ENCODE measurements at regions not wholly inside any gene's neighbourhood (a gene's known extent, or its start where the extent isn't known, plus 50 kb on each side); places are given as distances from the start of the nearest gene placed in this dataset.

DNA sequence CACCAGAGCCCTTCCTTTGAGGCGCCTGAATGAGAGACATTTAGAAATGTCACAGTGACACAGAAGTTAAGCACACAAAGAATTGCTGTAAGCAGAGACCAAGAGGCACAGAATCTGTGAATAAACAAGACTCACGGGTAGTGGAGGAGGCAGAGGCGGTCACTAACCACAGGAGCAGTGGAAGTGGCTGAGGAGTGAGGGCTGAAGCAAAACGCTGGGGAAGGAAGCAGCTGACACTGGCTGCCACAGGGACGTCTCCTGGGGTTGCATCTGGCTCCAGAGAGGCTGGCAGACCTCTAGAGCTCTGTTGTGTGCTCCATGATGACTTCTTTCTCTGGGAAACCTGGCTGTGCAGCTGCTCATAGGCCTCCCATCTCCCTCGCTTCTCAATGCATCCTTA lies 65.0 kb upstream of the SLC2A12 start:
- no peak for DNase-seq
- no peak overlapping the region for H3K27ac ChIP-seq
- H3K9me3 ChIP-seq (ENCODE audit: severe bottlenecking), result no peaks in the 10 kb centered on the region
- no peaks in the 10 kb centered on the region for H3K36me3 ChIP-seq
- H3K4me3 ChIP-seq (ENCODE audit: low read depth, low read length), result no peak overlapping the region
- TF ChIP-seq, protein P1, sequence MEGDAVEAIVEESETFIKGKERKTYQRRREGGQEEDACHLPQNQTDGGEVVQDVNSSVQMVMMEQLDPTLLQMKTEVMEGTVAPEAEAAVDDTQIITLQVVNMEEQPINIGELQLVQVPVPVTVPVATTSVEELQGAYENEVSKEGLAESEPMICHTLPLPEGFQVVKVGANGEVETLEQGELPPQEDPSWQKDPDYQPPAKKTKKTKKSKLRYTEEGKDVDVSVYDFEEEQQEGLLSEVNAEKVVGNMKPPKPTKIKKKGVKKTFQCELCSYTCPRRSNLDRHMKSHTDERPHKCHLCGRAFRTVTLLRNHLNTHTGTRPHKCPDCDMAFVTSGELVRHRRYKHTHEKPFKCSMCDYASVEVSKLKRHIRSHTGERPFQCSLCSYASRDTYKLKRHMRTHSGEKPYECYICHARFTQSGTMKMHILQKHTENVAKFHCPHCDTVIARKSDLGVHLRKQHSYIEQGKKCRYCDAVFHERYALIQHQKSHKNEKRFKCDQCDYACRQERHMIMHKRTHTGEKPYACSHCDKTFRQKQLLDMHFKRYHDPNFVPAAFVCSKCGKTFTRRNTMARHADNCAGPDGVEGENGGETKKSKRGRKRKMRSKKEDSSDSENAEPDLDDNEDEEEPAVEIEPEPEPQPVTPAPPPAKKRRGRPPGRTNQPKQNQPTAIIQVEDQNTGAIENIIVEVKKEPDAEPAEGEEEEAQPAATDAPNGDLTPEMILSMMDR (IDR thresholded peaks at IDR 0.05; ENCODE audit: low read depth, low read length), result no peak
- no peaks in the 10 kb centered on the region for H3K27me3 ChIP-seq (ENCODE audit: insufficient read depth, low read depth, severe bottlenecking)

DNA sequence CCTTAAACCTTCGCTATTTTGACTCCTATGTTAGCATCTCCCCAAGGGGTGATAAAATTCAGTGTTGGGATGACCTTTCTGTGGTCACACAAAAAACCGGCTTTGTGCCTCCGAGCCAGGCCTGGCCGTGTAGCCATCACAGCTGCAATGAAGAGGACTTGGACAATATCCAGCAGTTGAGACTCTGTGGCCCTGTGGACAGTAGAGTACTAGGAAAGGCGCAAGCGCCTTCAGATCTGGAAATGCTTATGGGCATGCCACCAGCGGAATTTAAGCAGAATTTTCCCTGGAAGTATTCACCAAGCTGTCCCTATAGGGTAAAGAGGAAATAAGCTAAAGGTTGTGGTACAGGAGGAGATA lies 63.3 kb upstream of the SLC2A12 start:
- Histone ChIP-seq H3K4me3 (ENCODE audit: low read depth, low read length) (no peak overlapping the region), H3K27ac (no peak overlapping the region), H3K27me3 (ENCODE audit: insufficient read depth, low read depth, severe bottlenecking) (no peaks in the 10 kb centered on the region), H3K36me3 (no peaks in the 10 kb centered on the region), H3K9me3 (ENCODE audit: severe bottlenecking) (no peaks in the 10 kb centered on the region)
- TF ChIP-seq, protein P1 (IDR thresholded peaks at IDR 0.05; ENCODE audit: low read depth, low read length), result no peak
- no peak for DNase-seq

DNA sequence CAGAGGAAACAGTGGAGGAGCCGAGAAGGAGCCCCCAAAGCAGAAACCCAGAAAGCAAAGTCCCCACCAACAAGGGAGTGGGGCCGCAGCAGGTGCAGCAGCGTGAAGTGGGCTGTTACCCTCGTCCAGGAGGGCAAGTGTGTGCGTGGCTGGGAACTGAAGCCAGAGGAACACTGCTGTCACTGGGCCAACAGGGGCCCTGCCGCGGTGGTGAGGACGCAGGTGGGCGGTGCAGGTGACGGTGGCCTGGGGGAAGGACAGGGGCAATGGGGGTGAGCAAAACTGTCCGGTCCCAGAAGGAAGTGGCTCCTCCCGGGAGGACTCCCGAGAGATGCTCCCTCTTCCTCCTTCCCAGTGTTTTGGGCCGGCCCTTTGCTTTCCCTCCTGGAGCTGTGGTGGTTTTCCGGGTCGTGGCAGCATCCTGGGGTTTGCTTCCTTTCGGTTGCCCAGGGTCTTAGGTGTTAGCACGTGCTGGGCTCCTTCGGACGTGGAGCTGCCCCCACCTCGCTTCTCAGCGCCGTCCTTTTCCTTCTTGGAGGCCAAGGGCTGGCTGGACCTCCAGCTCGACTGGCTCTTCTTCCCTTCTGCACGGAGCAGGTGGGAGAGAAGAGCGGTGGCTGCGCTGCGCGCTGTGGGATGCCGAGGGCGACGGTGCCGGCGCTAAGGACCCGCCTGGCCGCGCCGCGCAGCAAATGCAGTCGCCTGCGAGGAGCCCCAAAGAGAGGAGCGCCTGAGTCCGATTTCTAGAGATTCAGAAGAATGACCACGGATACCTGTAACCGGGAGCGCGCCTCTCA lies 62.7 kb upstream of the SLC2A12 start:
- TF ChIP-seq, protein P1 (IDR thresholded peaks at IDR 0.05; ENCODE audit: low read depth, low read length), result no peak
- no peak for DNase-seq
- no peaks in the 10 kb centered on the region for H3K36me3 ChIP-seq
- H3K9me3 ChIP-seq (ENCODE audit: severe bottlenecking), result no peaks in the 10 kb centered on the region
- H3K27me3 ChIP-seq (ENCODE audit: insufficient read depth, low read depth, severe bottlenecking), result no peaks in the 10 kb centered on the region
- H3K4me3 ChIP-seq (ENCODE audit: low read depth, low read length), result no peak overlapping the region
- H3K27ac ChIP-seq, result no peak overlapping the region

DNA sequence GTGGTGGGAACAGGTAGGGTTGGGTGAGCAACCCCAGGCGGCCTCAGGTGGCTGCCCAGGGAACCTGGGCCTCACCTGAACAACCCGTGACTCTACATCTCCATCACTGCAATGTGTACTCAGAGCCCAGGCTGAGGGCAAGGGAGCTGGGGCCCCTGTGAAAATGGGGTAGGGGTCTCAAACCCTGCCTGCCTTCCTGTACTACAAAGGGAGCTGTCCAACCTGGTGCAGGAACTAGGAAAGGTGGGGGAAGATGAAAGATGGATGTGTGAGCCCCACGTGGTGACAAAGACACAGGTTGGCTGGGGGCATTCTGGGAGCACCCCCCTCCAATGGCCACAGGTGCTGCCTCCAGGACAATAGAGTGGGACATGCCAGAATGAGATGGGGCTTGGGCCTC lies 62.1 kb upstream of the SLC2A12 start:
- TF ChIP-seq, protein P1 (IDR thresholded peaks at IDR 0.05; ENCODE audit: low read depth, low read length), result no peak
- no peaks in the 10 kb centered on the region for H3K36me3 ChIP-seq
- no peaks in the 10 kb centered on the region for H3K9me3 ChIP-seq (ENCODE audit: severe bottlenecking)
- no peaks in the 10 kb centered on the region for H3K27me3 ChIP-seq (ENCODE audit: insufficient read depth, low read depth, severe bottlenecking)
- H3K4me3 ChIP-seq (ENCODE audit: low read depth, low read length), result no peak overlapping the region
- H3K27ac ChIP-seq, result no peak overlapping the region
- no peak for DNase-seq

DNA sequence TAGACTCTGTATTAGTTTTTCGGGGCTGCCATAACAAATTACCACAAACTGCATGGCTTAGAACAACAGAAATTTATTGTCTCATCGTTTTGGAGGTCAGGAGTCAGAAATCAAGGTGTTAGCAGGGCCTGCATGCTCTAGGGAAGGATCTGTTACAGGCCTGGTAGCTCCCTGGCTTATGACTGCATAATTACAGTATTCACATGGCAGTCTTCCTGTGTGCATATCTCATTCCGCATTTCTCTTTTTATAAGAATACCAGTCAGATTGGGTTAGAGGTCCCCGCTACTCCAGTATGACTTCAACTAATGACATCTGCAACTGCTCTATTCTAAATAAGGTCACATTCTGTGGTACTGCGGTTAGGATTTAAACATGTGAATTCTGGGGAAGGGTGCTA lies 59.3 kb upstream of the SLC2A12 start:
- H3K36me3 ChIP-seq, result no peaks in the 10 kb centered on the region
- no peaks in the 10 kb centered on the region for H3K27me3 ChIP-seq (ENCODE audit: insufficient read depth, low read depth, severe bottlenecking)
- TF ChIP-seq, protein P1 (IDR thresholded peaks at IDR 0.05; ENCODE audit: low read depth, low read length), result no peak
- no peak for DNase-seq
- H3K27ac ChIP-seq, result no peak overlapping the region
- H3K9me3 ChIP-seq (ENCODE audit: severe bottlenecking), result no peaks in the 10 kb centered on the region
- H3K4me3 ChIP-seq (ENCODE audit: low read depth, low read length), result no peak overlapping the region
